ENCODE measurements at regions not wholly inside any gene's neighbourhood (a gene's known extent, or its start where the extent isn't known, plus 50 kb on each side); places are given as distances from the start of the nearest gene placed in this dataset.

DNA sequence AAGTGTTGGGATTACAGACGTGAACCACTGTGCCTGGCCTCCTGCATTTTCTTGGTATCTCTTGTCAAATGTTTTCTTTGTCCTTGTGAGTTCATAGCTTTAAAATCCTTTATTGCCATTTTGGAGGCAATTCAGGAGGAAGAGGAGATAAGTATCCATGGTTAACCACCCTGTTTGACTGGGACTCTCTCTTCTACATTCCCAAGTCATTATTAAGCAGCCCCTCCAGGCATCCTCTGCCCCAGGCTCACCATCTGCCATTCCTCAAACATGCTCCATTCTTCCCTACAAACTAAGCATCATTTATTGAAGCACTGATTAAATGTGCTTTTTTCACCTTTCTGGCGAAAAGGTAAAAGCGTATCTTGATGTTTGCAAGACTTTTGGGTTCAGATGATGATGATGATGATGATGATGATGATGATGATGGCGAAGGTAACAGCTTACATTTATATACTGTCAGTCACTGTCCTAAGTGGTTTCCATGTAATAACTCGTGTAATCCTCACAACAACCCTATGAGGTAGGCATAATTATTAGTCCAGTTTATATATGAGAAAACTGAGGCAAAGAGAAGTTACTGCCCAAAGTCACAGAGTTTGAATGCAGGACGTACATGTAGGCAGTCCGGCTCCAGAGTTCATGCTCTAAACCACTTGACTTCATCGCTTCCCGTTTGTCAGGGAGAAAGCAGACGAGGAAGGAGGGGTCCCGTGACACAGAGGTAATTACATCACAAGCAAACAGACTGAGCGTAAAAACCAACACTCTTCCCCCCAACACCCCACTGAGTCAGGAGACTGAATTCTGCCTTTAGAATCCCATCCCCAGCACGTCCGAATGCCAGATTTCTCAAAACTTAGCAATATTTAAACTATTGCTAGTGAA is 69.7 kb upstream of the ACKR3 start:
- DNase-seq = no peak

DNA sequence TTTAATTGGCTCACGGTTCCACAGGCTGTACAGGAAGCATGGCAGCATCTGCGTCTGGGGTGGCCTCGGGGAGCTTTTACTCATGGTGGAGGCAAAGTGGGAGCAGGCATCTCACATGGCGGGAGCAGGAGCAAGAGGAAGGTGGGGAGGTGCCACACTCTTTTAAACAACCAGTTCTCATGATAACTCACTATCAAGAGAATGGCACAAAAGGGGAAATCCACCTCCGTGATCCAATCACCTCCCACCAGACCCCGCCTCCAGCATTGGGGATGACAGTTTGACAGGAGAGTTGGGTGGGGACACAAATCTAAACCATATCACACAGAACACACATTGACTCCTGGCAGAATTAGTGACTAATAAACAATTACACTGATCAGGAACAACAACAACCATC is 68.6 kb upstream of the ACKR3 start:
- DNase-seq = no peak

DNA sequence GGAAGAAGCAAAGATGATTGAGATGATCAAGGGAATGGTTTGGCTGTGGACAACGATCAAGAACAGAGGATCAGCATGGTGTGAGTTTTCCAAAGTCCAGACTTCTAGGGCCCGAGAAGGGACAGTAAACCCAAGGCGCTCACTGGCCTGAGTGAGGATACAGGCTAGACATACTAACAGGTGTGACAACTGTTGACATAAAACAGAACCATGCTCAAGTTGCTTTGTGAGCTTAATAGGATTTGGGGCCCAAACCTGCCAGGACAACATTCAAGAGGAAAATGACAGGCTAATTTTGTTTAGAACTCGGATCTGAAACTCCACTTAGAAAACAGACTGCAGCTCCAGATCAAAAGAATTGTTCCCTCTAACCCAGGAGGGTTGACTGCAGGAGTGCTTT is 68.1 kb upstream of the ACKR3 start:
- no peak for DNase-seq

DNA sequence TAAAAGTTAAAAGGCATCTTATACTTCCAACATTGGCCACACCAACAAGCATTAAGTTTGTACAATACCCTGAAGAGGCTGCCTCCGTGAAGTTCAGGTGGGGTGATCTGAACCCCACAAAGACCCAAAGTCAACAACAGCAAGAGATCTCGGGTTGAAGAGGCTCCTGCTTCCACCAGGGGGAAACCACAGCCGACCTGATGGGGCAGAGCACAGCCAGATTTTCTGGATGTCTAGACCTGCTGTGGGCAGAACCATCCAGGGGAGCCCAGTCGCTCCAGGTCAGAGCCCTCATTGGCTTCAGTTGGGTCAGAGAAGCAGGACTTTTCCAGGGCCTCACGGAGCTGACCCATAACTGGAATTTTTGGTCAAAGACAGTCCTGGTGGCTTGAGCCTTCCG is 66.5 kb upstream of the ACKR3 start:
- no peak for DNase-seq

DNA sequence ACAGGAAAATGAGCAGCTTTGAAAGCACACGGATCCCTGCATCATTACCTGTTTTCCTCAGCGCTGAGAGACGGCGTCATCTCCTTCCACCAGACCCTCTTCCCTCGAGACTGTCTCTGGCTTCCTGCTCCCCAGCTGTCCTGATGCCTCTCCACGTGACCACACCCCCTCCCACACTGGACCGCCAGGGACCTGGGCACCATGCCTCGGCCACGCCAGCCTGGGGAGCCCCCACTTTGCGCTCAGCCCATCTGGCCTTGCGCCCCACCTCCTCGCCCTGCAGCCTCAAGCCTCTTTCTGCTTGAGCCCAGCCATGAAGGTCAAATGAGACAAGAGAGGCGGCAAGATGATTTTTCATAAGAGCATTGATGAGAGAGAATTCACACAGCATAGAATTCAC is 66.0 kb upstream of the ACKR3 start:
- peak; percentile 32 for DNase-seq

DNA sequence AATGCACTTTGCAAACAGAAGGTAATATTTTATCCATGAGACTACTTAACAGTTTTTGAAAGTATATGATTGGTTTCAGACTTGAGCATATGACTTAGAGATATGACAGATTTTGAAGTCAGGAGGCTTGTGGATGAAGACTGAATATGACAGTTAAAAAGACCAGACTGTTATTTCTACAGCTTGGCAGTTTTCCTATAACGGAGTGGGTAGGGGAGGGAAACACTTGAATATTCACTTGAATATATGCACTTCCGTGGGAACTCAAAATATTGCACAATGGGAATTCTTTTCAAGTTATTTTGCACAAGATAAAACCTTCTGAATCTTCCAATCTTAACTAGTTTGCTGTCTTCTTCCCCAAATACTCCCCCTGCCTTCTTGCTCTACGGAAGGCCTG is 64.6 kb upstream of the ACKR3 start:
- no peak for DNase-seq

DNA sequence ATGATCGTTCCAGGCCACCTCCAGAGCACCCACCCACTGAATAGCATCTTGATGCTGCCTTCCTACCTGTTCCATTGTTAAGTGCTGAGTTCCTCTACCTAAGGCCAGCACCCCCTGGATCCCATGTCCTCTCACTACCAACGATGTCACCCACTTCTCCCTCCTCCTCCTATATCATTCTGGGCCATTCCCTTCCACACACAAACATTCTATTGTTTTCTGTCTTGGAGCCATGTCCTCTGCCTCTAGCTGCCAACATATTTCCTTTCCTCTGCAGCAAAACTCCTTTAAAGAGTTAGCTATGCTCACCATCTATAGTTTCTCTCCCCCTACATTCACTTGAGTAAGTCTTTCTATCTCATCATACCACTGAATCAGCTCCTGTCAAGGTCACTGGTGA is 64.0 kb upstream of the ACKR3 start:
- no peak for DNase-seq

DNA sequence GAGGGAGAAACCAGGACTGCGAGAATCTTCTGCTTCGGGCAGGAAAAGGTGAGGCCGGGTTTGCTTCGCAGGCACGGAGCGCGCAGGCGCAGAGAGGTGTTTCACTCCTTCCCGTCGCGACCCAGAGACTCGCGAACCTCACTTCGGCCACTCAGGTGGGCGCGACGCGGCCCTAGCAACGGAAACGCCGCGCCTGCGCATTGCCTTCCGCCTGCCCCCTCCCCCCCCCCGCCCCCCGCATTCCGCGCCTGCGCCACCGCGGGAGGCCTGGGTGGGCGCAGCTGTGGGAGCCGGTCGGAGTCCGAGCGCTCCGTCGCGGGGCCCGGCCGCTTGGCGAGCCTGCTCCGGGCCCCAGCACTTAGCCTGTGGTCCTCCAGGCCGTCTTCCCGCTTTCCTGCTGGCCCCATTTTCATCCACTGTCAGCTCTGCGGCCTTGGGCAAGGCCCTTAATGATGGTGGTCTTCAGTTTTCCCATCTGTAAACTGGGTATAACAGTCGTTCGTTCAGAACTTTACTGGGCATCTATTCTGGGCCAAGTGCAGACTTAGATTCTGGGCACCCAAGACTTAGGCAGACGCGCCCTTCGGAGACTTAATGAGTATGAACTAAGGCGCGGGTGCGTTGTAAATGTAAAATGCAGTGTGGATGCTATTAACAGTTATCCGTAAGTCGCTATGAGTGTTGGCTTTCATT is 62.1 kb upstream of the ACKR3 start:
- peak; percentile 51 for DNase-seq

DNA sequence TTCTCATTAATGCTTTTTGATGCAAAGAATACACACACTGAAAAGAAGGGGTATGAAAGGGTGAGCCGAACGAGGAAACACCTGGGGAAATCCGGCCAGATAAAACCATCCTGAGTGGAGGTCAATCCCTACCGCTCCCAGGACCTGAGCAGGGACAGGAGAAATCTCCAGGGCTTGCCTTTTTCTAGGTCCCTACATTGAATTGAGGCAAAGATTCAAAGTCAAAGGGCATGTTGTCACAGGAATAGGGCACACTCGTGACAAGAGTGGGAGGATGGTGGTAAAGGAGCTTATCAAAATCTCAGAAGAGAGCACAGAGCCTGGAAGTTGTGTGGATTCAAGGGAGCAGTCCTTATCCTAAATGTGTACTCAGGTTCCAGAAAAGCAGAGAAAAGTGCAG is 61.2 kb upstream of the ACKR3 start:
- DNase-seq = no peak

DNA sequence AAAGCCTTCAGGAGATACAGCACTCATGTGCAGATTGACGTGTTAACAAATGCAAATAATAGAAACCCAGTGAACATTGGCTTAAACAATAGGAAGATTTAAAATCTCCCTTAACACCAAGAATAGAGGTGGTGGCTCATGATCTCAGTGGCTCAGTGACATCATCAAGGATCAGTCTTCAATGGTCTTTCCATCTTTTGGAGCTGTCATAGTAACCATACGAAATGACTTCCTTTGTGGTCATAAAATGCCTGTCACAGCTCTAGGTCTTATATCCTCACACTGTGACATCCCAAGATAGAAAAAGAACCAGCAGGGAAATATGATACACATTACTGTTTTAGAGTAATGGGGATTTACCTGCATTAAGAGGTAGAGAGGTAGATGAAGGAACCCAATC is 59.6 kb upstream of the ACKR3 start:
- no peak for DNase-seq

DNA sequence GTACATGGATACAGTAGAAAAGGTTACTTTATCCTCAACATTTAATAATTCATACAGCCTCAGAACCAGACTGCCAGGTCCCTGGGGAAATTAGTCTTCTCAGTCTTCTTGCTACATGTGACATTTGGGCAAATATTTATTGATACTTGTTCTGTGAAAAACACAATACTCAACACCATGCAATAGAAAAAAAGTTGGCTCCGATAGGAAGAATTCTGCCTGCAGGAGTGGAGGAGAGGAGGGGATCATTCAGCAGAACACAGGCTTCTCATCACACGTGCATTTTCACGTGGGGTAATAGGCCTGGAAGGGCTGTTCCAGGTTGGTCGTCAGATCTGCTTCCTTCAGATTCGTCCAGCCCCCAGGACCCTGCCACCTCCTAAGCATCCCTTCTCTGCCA is 58.4 kb upstream of the ACKR3 start:
- no peak for DNase-seq

DNA sequence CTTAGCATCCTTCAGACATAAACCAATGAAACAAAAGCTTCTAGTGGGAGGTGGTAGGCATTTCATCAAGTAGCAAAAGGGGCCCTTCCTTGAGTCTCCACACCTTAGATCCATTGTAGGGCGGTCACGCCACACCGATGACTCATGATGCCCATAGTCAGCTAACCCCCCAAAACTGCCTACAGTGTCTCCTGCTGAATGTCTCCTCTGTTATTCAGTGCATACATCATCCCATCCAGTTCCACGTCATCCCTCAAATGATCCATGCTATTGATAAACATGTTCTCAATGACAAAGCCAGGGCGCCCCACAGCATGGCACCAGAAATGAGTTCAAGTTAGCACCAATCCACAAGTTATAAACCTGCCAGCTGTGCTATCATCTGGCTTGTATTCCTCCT is 57.4 kb upstream of the ACKR3 start:
- DNase-seq = no peak

DNA sequence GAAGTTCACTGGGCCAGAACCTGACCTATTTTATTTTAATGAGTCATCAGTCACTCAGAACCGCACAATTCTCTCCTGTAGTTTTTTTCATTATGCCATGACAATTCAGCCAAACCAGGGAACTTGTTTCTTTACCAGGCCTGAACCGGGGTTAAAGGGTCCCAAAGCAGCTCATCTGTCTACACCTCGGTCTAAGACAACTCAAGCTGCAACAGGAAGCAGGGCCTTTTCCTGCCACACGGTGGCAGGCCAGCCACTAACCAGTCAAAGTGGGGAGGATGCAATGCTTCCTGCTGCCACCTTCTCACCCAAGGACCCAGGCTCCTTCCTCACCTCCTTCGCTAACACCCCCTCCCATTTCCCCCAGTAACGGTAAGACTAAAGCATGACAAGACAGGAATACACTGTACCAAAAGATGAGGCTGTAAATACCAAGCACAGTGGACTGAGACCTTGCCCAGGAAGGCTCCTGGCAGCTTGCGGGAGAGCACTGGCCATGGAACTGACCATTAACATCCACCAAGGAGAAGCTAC is 56.7 kb upstream of the ACKR3 start:
- DNase-seq = peak; percentile 66

DNA sequence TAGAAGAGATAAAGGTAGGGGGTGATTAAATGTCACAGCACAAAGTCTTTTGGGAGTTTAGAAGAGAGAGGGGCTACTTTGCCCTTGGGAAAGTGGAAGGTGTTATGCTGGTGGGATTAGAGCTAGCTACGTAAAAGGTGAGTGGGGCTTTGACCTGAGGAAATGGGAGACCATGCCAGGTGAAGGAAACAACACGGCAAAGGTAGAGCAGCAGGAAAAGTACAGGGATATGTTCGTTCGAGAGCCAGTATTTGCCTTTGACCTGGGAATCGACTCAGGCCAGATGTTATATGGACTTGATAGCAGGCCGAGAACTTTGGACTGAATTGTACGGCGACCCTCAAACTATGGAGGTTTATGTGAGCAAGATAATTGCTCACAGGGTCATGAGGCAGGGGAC is 55.7 kb upstream of the ACKR3 start:
- no peak for DNase-seq

DNA sequence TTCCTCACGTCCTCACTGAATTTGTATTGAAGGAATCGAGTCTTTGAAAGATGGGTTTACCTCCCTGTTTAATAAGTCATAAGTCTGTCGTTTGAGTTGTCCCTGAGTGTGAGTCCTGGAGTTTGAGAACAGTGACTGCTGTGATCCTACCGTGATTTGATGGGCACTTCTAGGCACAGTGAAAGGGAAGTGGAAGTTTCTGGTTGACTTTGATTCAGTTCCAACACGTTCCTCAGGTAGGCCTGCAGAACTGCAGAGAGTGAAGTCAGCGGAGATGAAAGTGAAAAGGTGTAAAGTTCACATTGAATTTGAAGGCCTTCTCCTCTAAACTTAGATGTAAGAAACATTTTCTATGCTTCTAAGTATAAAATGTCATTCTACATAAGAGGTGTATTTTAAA is 52.9 kb upstream of the ACKR3 start:
- no peak for DNase-seq

DNA sequence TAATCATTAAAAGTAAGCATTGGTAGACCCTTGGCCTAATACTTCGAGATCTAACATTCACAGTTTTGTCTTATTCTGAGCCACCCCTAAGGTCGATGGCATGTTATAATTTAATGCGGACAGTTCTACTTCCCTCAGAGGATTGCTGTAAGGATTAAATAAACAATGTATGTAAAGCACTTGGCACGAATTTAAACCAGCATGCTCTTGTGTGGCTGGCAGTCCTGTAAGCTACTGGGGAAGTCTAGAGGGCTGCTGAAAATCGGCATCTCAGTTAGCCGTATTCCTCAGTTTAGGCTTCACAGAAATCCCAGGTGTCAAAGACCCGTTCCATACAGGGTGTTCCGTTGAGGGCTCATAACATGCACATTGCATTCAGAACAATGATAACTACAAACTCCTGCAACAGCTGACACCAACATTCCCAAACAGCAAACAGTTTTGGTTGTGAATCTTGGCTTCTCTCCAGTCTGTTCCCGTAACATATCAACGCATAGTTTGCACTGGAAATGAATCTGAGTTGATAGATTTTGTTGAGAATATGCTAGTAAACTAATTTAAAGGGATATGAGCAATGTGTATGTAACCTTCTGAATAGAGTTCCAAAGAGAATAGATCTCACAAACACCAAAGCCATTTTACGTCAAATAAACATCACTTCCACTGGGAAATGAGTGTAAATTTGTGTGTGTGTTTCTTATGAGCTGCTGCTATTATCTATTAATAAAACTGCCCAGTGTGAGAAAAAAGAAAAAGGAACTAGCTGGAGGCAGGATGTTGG is 52.2 kb upstream of the ACKR3 start:
- DNase-seq = no peak
